ENCODE measurements at regions not wholly inside any gene's neighbourhood (a gene's known extent, or its start where the extent isn't known, plus 50 kb on each side); places are given as distances from the start of the nearest gene placed in this dataset.

GRCh38 chr13:110024645-110024980, 238.2 kb upstream of the IRS2 start:
- TF ChIP-seq CTCF (conservative IDR thresholded peaks at IDR 0.05; ENCODE audit: low read depth, low read length): no peak
- H3K4me3 ChIP-seq (ENCODE audit: low read depth, low read length): no peak overlapping the region
- peak; percentile 49 for DNase-seq (ENCODE audit: low read depth)

GRCh38 chr13:110023729-110024644, 237.6 kb upstream of the IRS2 start:
- no peak overlapping the region for H3K4me3 ChIP-seq (ENCODE audit: low read depth, low read length)
- no peak for TF ChIP-seq CTCF (conservative IDR thresholded peaks at IDR 0.05; ENCODE audit: low read depth, low read length)
- DNase-seq (ENCODE audit: low read depth): peak; percentile 93

GRCh38 chr13:110018009-110018408, 231.6 kb upstream of the IRS2 start:
- no peak overlapping the region for H3K4me3 ChIP-seq (ENCODE audit: low read depth, low read length)
- no peak for DNase-seq (ENCODE audit: low read depth)
- no peak for TF ChIP-seq CTCF (conservative IDR thresholded peaks at IDR 0.05; ENCODE audit: low read depth, low read length)

- DNase-seq (ENCODE audit: low read depth): peak; percentile 84
- no peak overlapping the region for H3K4me3 ChIP-seq (ENCODE audit: low read depth, low read length)
- no peak for TF ChIP-seq CTCF (conservative IDR thresholded peaks at IDR 0.05; ENCODE audit: low read depth, low read length)
These were observed 231.0 kb upstream of the IRS2 start for GRCh38 chr13:110017379-110017778.

- no peak for TF ChIP-seq CTCF (conservative IDR thresholded peaks at IDR 0.05; ENCODE audit: low read depth, low read length)
- DNase-seq (ENCODE audit: low read depth): peak; percentile 66
These were observed 228.9 kb upstream of the IRS2 start for GRCh38 chr13:110015253-110015652.

GRCh38 chr13:110014719-110015118, 228.3 kb upstream of the IRS2 start:
- DNase-seq (ENCODE audit: low read depth): peak; percentile 74
- no peak for TF ChIP-seq CTCF (conservative IDR thresholded peaks at IDR 0.05; ENCODE audit: low read depth, low read length)
- H3K4me3 ChIP-seq (ENCODE audit: low read depth, low read length): no peak overlapping the region

More at GRCh38 chr13:110015253-110015652, 228.9 kb upstream of the IRS2 start:
- H3K4me3 ChIP-seq (ENCODE audit: low read depth, low read length): no peak overlapping the region
